Spleen (tissue), 7 donors: ENCODE measurements at regions not wholly inside any gene's neighbourhood (a gene's known extent, or its start where the extent isn't known, plus 50 kb on each side); places are given as distances from the start of the nearest gene placed in this dataset.

Experiments
- CTCF ChIP-seq, 11 experiments: fragments of 200-600 bp in 7 of 11; fragments of 450-650 bp in 4 of 11; sonication (generic) in 4 of 11; IDR thresholded peaks in 8 of 11; conservative IDR thresholded peaks in 3 of 11; 1 replicate in 7 of 11; 2 replicates in 4 of 11; pipeline versions ENCODE4 v1.4.0 to v1.8.0; 2016 to 2021; ENCODE audit warnings: antibody characterized with exemption in 11 of 11, inconsistent platforms in 4 of 11, mild to moderate bottlenecking in 1 of 11
- POLR2A ChIP-seq, 3 donors: fragments of 450-650 bp; IDR thresholded peaks; one replicate each; pipeline ENCODE4 v1.5.1; 2017; ENCODE audit warnings: antibody characterized with exemption in 3 of 3, mild to moderate bottlenecking in 1 of 3
- donor health status: DM: no; HTN: no; CAD: no; lungs with moderate emphysema.
- donor health status: DM: no; HTN: no; CAD: no.
- donor health status: DM: no; HTN: no; CAD: no.

- no peak for TF ChIP-seq POLR2A (IDR thresholded peaks at IDR 0.05)
- TF ChIP-seq CTCF (IDR thresholded peaks at IDR 0.05 in 8 of 11, conservative IDR thresholded peaks at IDR 0.05 in 3 of 11) = no peak
Observed at GRCh38 chr17:77432034-77432661, 291.4 kb downstream of the SEC14L1 start.
